ENCODE measurements at regions not wholly inside any gene's neighbourhood (a gene's known extent, or its start where the extent isn't known, plus 50 kb on each side); places are given as distances from the start of the nearest gene placed in this dataset.

DNA sequence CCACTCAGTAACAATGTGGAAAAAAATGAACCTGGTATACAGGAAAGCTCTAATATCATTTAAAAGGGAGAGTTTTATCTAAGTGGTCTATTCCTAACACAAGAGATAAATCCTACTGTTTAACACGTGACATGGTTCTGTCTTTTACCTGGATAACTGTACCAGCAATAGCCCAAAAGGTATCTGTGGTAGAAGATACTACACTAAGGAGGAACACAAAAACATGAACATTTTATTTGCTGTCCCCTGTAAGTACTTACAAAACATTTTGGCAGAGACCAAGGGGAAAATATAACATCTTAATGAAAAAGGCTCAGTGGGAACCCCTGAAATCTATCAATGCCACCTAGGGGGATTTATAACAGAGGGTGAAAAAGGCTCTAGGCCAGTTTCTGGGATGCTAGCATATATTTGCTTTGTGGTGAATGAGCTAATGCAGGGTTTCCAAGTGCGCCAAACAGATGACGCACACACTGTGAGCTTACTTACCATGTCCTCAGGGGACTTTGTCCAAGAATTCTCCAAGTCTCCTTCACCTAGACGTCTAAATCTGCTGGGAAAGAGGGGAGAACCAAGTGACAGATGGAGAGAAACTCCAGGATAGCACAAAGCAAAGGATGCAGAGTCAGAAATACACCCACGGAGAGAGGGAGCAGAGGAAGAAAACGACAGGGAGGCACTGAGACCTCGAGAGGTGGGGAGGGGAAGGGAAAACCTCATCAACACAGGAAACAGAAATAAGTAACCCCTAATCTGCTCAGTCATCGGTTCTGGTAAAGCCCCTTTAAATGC is 112.5 kb upstream of the PRNP start:
- TF ChIP-seq, protein P1, sequence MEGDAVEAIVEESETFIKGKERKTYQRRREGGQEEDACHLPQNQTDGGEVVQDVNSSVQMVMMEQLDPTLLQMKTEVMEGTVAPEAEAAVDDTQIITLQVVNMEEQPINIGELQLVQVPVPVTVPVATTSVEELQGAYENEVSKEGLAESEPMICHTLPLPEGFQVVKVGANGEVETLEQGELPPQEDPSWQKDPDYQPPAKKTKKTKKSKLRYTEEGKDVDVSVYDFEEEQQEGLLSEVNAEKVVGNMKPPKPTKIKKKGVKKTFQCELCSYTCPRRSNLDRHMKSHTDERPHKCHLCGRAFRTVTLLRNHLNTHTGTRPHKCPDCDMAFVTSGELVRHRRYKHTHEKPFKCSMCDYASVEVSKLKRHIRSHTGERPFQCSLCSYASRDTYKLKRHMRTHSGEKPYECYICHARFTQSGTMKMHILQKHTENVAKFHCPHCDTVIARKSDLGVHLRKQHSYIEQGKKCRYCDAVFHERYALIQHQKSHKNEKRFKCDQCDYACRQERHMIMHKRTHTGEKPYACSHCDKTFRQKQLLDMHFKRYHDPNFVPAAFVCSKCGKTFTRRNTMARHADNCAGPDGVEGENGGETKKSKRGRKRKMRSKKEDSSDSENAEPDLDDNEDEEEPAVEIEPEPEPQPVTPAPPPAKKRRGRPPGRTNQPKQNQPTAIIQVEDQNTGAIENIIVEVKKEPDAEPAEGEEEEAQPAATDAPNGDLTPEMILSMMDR (IDR thresholded peaks at IDR 0.05; ENCODE audit: insufficient read depth, low read length, poor library complexity, severe bottlenecking) = no peak
- no peak overlapping the region for H3K4me3 ChIP-seq (ENCODE audit: low read depth, low read length)

DNA sequence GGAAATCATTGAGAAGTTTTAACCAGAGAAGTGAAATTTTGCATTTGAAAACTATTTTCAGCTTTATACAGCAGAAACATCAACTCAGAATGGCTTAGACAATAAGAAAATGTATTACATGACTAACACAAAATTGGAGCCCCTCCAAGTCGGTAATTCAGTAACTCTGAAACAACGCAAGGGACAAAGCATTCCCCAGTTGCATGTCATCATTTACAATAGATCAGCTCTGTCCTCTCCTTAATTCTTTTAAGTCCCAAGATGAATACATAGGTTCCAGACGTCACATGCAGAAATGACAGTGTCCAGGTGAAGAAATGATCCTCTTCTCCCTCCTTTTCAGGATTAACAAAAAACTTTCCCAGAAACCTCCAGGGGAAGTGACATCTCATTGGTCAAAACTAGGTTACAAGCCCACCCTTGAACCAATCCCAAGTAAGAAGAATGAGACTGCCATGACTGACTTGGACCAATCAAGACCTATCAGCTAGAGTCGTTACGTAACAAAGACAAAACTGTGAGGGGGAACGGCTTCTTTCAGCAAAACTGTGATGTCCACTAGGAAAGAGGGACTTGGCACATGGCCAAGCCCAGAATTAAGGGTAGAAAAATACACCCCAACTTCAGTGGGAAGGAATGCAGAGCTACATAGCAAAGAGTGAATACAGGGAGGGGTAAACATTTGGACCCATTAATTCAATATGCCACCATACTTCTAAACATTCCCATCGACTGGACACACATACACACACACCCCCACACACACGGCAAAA is 114.3 kb upstream of the PRNP start:
- no peak for DNase-seq (ENCODE audit: low read depth)
- H3K4me3 ChIP-seq (ENCODE audit: low read depth, low read length) = no peak overlapping the region
- TF ChIP-seq, protein P1 (IDR thresholded peaks at IDR 0.05; ENCODE audit: insufficient read depth, low read length, poor library complexity, severe bottlenecking) = no peak
- no peaks in the 10 kb centered on the region for H3K36me3 ChIP-seq (ENCODE audit: control insufficient read depth, insufficient read depth, low read length)
- no peaks in the 10 kb centered on the region for H3K27me3 ChIP-seq (ENCODE audit: control insufficient read depth, insufficient read depth, low read length)

More for the DNA sequence above, 112.5 kb upstream of the PRNP start:
- DNase-seq (ENCODE audit: low read depth) = peak; percentile 92
- no peaks in the 10 kb centered on the region for H3K27me3 ChIP-seq (ENCODE audit: control insufficient read depth, insufficient read depth, low read length)
- H3K36me3 ChIP-seq (ENCODE audit: control insufficient read depth, insufficient read depth, low read length) = no peaks in the 10 kb centered on the region

DNA sequence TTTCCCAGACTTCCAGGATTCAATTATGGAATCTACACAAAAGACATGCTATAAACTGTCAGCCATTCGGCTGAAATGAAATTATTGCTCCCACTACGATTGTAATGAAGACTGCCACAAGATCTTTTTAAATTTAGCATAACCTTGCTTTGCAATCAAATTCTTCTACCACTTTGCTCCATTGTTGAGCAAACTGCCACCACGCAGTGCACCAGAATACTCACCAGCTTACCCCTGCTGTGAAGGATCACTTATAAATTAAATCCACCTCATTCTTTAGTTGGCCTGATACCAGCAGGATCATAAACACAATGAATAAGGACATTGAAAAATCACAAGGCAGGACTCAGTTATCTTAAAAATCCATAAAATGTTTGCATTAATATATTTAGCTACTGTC is 116.4 kb upstream of the PRNP start:
- Histone ChIP-seq H3K36me3 (ENCODE audit: control insufficient read depth, insufficient read depth, low read length) (no peaks in the 10 kb centered on the region), H3K27me3 (ENCODE audit: control insufficient read depth, insufficient read depth, low read length) (no peaks in the 10 kb centered on the region), H3K4me3 (ENCODE audit: low read depth, low read length) (no peak overlapping the region)
- TF ChIP-seq, protein P1 (IDR thresholded peaks at IDR 0.05; ENCODE audit: insufficient read depth, low read length, poor library complexity, severe bottlenecking) = no peak
- DNase-seq (ENCODE audit: low read depth) = no peak

DNA sequence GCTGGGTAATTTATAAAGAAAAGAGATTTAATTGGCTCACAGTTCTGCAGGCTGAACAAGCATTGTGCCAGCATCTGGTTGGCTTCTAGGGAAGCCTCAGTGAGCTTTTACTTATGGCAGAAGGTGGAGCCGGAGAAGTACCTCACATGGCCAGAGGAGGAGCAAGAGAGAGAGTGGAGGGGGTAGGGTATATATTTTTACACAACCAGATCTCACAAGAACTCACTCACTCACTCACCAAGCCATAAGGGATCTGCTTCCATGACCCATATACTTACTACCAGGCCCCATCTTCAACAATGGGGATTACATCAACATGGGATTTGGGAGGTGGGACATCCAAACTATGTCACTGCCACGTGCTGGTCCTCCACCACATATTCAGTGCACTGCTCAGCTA is 117.2 kb upstream of the PRNP start:
- H3K27me3 ChIP-seq (ENCODE audit: control insufficient read depth, insufficient read depth, low read length) = no peaks in the 10 kb centered on the region
- TF ChIP-seq, protein P1 (IDR thresholded peaks at IDR 0.05; ENCODE audit: insufficient read depth, low read length, poor library complexity, severe bottlenecking) = peak; percentile 21
- H3K4me3 ChIP-seq (ENCODE audit: low read depth, low read length) = no peak overlapping the region
- no peaks in the 10 kb centered on the region for H3K36me3 ChIP-seq (ENCODE audit: control insufficient read depth, insufficient read depth, low read length)
- no peak for DNase-seq (ENCODE audit: low read depth)

DNA sequence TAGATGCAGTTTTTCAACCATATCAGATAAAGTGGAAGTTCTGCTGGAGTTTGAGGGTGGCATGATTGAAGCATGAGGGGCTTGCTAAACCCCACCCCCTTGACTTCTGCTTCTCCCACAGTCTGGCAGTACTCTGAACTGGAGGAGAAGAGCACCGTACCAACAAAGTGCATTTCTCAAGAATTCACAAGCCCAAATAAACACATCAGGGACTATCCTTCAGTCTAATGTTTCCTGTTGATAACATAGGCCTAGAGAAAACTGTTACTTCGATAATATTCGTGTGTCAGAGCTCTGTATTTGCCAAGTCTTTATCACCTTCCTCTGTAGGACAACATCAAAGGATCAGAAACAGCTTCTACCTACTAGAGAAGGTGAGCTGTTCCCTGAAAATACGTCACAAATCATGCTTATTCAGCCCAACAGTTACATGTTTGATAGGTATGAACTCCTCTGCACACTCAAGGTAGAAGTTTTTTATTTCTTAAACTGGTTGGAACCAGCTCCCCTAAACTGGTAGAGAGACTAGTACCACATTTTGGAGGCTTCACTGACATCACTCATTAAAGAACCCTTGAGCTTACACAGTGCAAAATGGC is 117.8 kb upstream of the PRNP start:
- TF ChIP-seq, protein P1 (IDR thresholded peaks at IDR 0.05; ENCODE audit: insufficient read depth, low read length, poor library complexity, severe bottlenecking) = no peak
- no peak for DNase-seq (ENCODE audit: low read depth)
- H3K36me3 ChIP-seq (ENCODE audit: control insufficient read depth, insufficient read depth, low read length) = no peaks in the 10 kb centered on the region
- H3K4me3 ChIP-seq (ENCODE audit: low read depth, low read length) = no peak overlapping the region
- H3K27me3 ChIP-seq (ENCODE audit: control insufficient read depth, insufficient read depth, low read length) = no peaks in the 10 kb centered on the region
